B cell (primary cell): ENCODE measurements at regions not wholly inside any gene's neighbourhood (a gene's known extent, or its start where the extent isn't known, plus 50 kb on each side); places are given as distances from the start of the nearest gene placed in this dataset.

ENCODE experiments used
- ATAC-seq: fragments of 200-7000 bp; cut with Tn5 transposase; one replicate; pipeline ENCODE4 v1.10.0; 2021; ENCODE audit warnings: low read depth, mild to moderate bottlenecking, moderate number of reproducible peaks, moderate library complexity
- CTCF ChIA-PET: fragments of 350-600 bp; sonication (Branson Sonifier 250); formaldehyde crosslinking; loops from one replicate; lab custom pipeline; 2021; ENCODE audit warnings: antibody characterized with exemption, inconsistent platforms; lab: Charles Lee
- POLR2A ChIA-PET: fragments of 350-600 bp; sonication (Branson Sonifier 250); formaldehyde crosslinking; loops from one replicate; lab custom pipeline; 2021; ENCODE audit warnings: antibody characterized with exemption; lab: Charles Lee
- DNase-seq: peaks from one replicate; pipeline ENCODE4 v3.0.0; 2013
- H2AFZ ChIP-seq: 2 replicates; pipeline ENCODE4 v1.6.1; 2012; ENCODE audit warnings: mild to moderate bottlenecking, low read depth, low read length; ENCODE audit not compliant: insufficient read depth, poor library complexity, severe bottlenecking
- H3K27ac ChIP-seq, 2 donors: 1 replicate in 1 of 2; 2 replicates in 1 of 2; pipeline ENCODE4 v1.5.1; 2012 to 2013; ENCODE audit warnings: low read length in 2 of 2, mild to moderate bottlenecking in 2 of 2, moderate library complexity in 1 of 2
- H3K27me3 ChIP-seq, 4 experiments: fragments of 200-600 bp in 1 of 4; sonication (generic) in 1 of 4; replicated peaks in 1 of 4; 1 replicate in 2 of 4; 2 replicates in 2 of 4; pipeline versions ENCODE4 v1.6.1 to v1.7.0; 2013 to 2016; ENCODE audit warnings: low read length in 3 of 4, mild to moderate bottlenecking in 2 of 4, mixed read lengths in 1 of 4, moderate library complexity in 1 of 4; ENCODE audit not compliant: insufficient read depth in 4 of 4, control insufficient read depth in 3 of 4; ENCODE audit errors: control extremely low read depth in 1 of 4
- H3K36me3 ChIP-seq, 2 experiments: replicated peaks in 1 of 2; 1 replicate in 1 of 2; 2 replicates in 1 of 2; pipeline versions ENCODE4 v1.6.1 to v1.7.1; 2013; ENCODE audit warnings: low read length in 1 of 2; ENCODE audit not compliant: insufficient read depth in 2 of 2, control insufficient read depth in 1 of 2; ENCODE audit errors: control extremely low read depth in 1 of 2, extremely low read depth in 1 of 2
- H3K4me1 ChIP-seq, 2 donors: fragments of 200-600 bp in 1 of 2; sonication (generic) in 1 of 2; 1 replicate in 1 of 2; 2 replicates in 1 of 2; pipeline versions ENCODE4 v1.5.1 to v1.6.1; 2013 to 2017; ENCODE audit warnings: low read length in 2 of 2; ENCODE audit not compliant: control insufficient read depth in 2 of 2, insufficient read depth in 2 of 2
- H3K4me2 ChIP-seq: replicated peaks from 2 replicates; pipeline ENCODE3; 2012; ENCODE audit warnings: mild to moderate bottlenecking, low read depth, low read length; ENCODE audit not compliant: poor library complexity, severe bottlenecking
- H3K4me3 ChIP-seq, 5 experiments: fragments of 200-600 bp in 1 of 5; sonication (generic) in 1 of 5; 1 replicate in 3 of 5; 2 replicates in 2 of 5; pipeline versions ENCODE4 v1.5.1 to v1.7.0; 2011 to 2016; ENCODE audit warnings: low read length in 4 of 5, mild to moderate bottlenecking in 4 of 5, low read depth in 2 of 5, control low read depth in 1 of 5, moderate library complexity in 1 of 5; ENCODE audit not compliant: insufficient read depth in 1 of 5; ENCODE audit errors: control extremely low read depth in 1 of 5, extremely low read depth in 1 of 5
- H3K79me2 ChIP-seq: fragments of 200-600 bp; sonication (generic); one replicate; pipeline ENCODE4 v1.6.0; 2016; ENCODE audit warnings: low read length; ENCODE audit not compliant: control insufficient read depth, insufficient read depth
- H3K9ac ChIP-seq: fragments of 200-600 bp; sonication (generic); 2 replicates; pipeline ENCODE4 v1.6.1; 2017; ENCODE audit warnings: mild to moderate bottlenecking, low read length, moderate library complexity
- H3K9me3 ChIP-seq, 3 donors: one replicate each; pipeline versions ENCODE4 v1.6.1 to v1.7.1; 2013; ENCODE audit warnings: low read length in 2 of 3; ENCODE audit not compliant: control insufficient read depth in 2 of 3, insufficient read depth in 1 of 3; ENCODE audit errors: control extremely low read depth in 1 of 3
- H4K20me1 ChIP-seq: 2 replicates; pipeline ENCODE4 v1.6.0; 2012; ENCODE audit warnings: mild to moderate bottlenecking, low read length; ENCODE audit not compliant: insufficient read depth, control insufficient read depth, poor library complexity, severe bottlenecking
- H3K27ac Mint-ChIP-seq: one replicate; pipeline ENCODE4 v1.8.0; 2021; ENCODE audit warnings: mixed read lengths
- H3K27me3 Mint-ChIP-seq: one replicate; pipeline ENCODE4 v1.8.0; 2021; ENCODE audit warnings: mixed read lengths
- H3K4me1 Mint-ChIP-seq: one replicate; pipeline ENCODE4 v1.8.0; 2021; ENCODE audit warnings: mixed read lengths
- H3K4me3 Mint-ChIP-seq: one replicate; pipeline ENCODE4 v1.8.0; 2021; ENCODE audit warnings: mixed read lengths
- H3K9me3 Mint-ChIP-seq: one replicate; pipeline ENCODE4 v1.8.0; 2022; ENCODE audit warnings: mixed read lengths; ENCODE audit not compliant: insufficient read depth
- EZH2 ChIP-seq: IDR thresholded peaks from 2 replicates; pipeline ENCODE4 v1.6.1; 2012; ENCODE audit warnings: borderline replicate concordance, low read depth, mild to moderate bottlenecking, moderate library complexity, low read length; ENCODE audit not compliant: insufficient read depth, poor library complexity, severe bottlenecking
- WGBS: methylation state at CpG from one replicate; pipeline ENCODE4 v1.1.5; 2013; ENCODE audit warnings: missing lambda C conversion rate; ENCODE audit not compliant: insufficient coverage; 5-methylcytosine and 5-hydroxymethylcytosine counted together
- intact Hi-C: fragments of 100-400 bp; cut with micrococcal nuclease; formaldehyde crosslinking; loops from one replicate; pipeline ENCODE4 v1.10.0; 2022
- TF ChIP-seq, protein P1 (sequence below): fragments of 200-600 bp; IDR thresholded peaks from one replicate; pipeline ENCODE4 v1.8.0; 2022; ENCODE audit warnings: antibody characterized with exemption, mild to moderate bottlenecking

DNA sequence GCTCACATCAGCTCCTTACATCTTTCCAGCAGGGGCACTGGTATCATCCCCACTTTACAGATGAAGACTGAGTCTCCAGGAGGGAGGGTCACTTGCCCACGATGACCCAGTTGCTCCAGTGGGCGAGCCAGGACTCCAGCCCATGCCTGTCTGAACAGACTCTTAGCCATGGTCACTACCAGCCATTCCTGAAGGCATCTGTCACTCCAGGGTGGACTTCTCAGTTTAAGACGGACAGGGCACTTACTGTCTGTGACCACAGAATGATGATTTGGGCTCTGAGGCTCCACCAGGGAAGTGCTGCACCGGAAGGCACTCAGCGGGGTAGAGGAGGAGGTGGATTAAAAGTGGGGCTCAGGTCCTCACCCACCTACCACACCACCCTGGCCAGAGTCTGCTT lies 104.0 kb upstream of the SLC6A6 start:
- Histone ChIP-seq H4K20me1 (no peaks in the 10 kb centered on the region), H3K9ac (no peak overlapping the region), H2AFZ (no peak overlapping the region), H3K4me1 (no peaks in the 10 kb centered on the region), H3K79me2 (no peaks in the 10 kb centered on the region), H3K27me3 (peaks cover 0 to 4% (median 1%) of the 10 kb centered on the region in 4 experiments), H3K36me3 (no peaks in the 10 kb centered on the region), H3K9me3 (no peaks in the 10 kb centered on the region), H3K27ac (no peak overlapping the region), H3K4me3 (no peak overlapping the region), H3K4me2 (no peak overlapping the region)
- Mint-ChIP-seq H3K9me3 (no peaks in the 10 kb centered on the region), H3K27me3 (peaks cover 38% of the 10 kb centered on the region), H3K4me1 (no peaks in the 10 kb centered on the region), H3K4me3 (no peak overlapping the region), H3K27ac (no peak overlapping the region)
- ATAC-seq = no peak
- TF ChIP-seq EZH2 = no peak
- TF ChIP-seq, protein P1, sequence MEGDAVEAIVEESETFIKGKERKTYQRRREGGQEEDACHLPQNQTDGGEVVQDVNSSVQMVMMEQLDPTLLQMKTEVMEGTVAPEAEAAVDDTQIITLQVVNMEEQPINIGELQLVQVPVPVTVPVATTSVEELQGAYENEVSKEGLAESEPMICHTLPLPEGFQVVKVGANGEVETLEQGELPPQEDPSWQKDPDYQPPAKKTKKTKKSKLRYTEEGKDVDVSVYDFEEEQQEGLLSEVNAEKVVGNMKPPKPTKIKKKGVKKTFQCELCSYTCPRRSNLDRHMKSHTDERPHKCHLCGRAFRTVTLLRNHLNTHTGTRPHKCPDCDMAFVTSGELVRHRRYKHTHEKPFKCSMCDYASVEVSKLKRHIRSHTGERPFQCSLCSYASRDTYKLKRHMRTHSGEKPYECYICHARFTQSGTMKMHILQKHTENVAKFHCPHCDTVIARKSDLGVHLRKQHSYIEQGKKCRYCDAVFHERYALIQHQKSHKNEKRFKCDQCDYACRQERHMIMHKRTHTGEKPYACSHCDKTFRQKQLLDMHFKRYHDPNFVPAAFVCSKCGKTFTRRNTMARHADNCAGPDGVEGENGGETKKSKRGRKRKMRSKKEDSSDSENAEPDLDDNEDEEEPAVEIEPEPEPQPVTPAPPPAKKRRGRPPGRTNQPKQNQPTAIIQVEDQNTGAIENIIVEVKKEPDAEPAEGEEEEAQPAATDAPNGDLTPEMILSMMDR = no peak
- DNase-seq = no peak
- POLR2A ChIA-PET = no interaction called here
- WGBS = 81% methylated on average over 3 of the region's 5 CpGs
- CTCF ChIA-PET = no interaction called here
- intact Hi-C loops = no loop called here

DNA sequence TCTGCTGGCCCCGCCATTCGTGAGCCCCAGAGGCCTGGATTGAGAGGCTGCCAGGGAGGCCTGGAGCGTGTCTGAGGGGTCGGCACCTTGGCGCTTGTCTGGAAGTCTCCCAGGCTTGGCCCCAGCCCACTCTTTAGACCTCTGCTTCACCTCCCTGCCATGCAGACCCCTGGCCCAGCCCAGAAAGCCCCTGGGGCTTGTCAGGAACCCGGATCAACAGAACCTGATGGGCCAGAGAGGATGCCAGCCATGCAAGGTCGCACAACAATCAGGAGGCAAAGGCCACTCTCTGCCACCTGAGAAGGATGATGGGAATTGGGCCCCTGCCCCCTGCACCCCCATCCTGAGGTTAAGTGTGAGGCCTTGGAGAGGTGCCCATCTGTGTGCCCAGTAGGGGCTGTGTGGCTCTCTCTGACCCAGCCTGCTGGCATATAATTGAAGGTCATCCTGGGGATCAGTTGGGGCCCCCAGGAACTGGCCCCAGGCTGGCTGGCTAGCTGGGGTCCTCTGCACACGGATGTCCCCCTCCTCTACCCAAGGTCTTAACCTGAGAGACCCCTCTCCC lies 103.3 kb upstream of the SLC6A6 start:
- Histone ChIP-seq H3K4me3 (no peak overlapping the region), H3K27ac (no peak overlapping the region), H2AFZ (no peak overlapping the region), H3K9ac (no peak overlapping the region), H3K4me2 (no peak overlapping the region), H3K4me1 (no peaks in the 10 kb centered on the region), H4K20me1 (no peaks in the 10 kb centered on the region), H3K27me3 (peaks cover 0 to 8% (median 1%) of the 10 kb centered on the region in 4 experiments), H3K36me3 (no peaks in the 10 kb centered on the region), H3K9me3 (no peaks in the 10 kb centered on the region), H3K79me2 (no peaks in the 10 kb centered on the region)
- Mint-ChIP-seq H3K4me1 (no peaks in the 10 kb centered on the region), H3K27me3 (peaks cover 43% of the 10 kb centered on the region), H3K27ac (no peak overlapping the region), H3K4me3 (no peak overlapping the region), H3K9me3 (no peaks in the 10 kb centered on the region)
- CTCF ChIA-PET = no interaction called here
- DNase-seq (no peak), ATAC-seq (no peak)
- 84% methylated on average over 7 of the region's 8 CpGs for WGBS
- intact Hi-C loops = no loop called here
- TF ChIP-seq EZH2 = no peak
- TF ChIP-seq, protein P1 = no peak
- POLR2A ChIA-PET = no interaction called here
